GM18951 (cell line): ENCODE measurements at regions not wholly inside any gene's neighbourhood (a gene's known extent, or its start where the extent isn't known, plus 50 kb on each side); places are given as distances from the start of the nearest gene placed in this dataset.

Experiments used
- POLR2A ChIP-seq: IDR thresholded peaks from 4 replicates; pipeline ENCODE4 v1.6.1; 2011; ENCODE audit warnings: mild to moderate bottlenecking; ENCODE audit not compliant: insufficient read length, insufficient read depth; ENCODE audit errors: extremely low read depth
- in situ Hi-C: fragments of 300-500 bp; cut with MboI; formaldehyde crosslinking; loops from one replicate; pipeline ENCODE4 v1.12.0; 2022; ENCODE audit warnings: low sequenced_read_pairs, mixed read lengths, inconsistent platforms; ENCODE audit not compliant: unreplicated experiment

- in situ Hi-C loops: no loop called here
Observed at GRCh38 chr13:40167327-40167726, 499.1 kb downstream of the FOXO1 start.

GRCh38 chr13:40168425-40169166, 497.8 kb downstream of the FOXO1 start:
- TF ChIP-seq POLR2A: no peak
- in situ Hi-C loops: no loop called here

More at GRCh38 chr13:40167327-40167726, 499.1 kb downstream of the FOXO1 start:
- TF ChIP-seq POLR2A: no peak

- in situ Hi-C loops: no loop called here
- TF ChIP-seq POLR2A: no peak
Observed at GRCh38 chr13:40169476-40169875, 497.0 kb downstream of the FOXO1 start.

- in situ Hi-C loops: no loop called here
- no peak for TF ChIP-seq POLR2A
Observed at GRCh38 chr13:40170091-40170490, 496.4 kb downstream of the FOXO1 start.

- in situ Hi-C loops: no loop called here
- no peak for TF ChIP-seq POLR2A
Observed at GRCh38 chr13:40170982-40171381, 495.5 kb downstream of the FOXO1 start.

GRCh38 chr13:40171566-40171965, 494.9 kb downstream of the FOXO1 start:
- TF ChIP-seq POLR2A: no peak
- in situ Hi-C loops: no loop called here

GRCh38 chr13:40172149-40172591, 494.3 kb downstream of the FOXO1 start:
- TF ChIP-seq POLR2A: no peak
- in situ Hi-C loops: no loop called here

- in situ Hi-C loops: no loop called here
- TF ChIP-seq POLR2A: no peak
Observed at GRCh38 chr13:40172878-40173277, 493.6 kb downstream of the FOXO1 start.

- TF ChIP-seq POLR2A: no peak
- in situ Hi-C loops: no loop called here
Observed at GRCh38 chr13:40175639-40176038, 490.8 kb downstream of the FOXO1 start.

- TF ChIP-seq POLR2A: no peak
- in situ Hi-C loops: no loop called here
Observed at GRCh38 chr13:40176242-40176641, 490.2 kb downstream of the FOXO1 start.

GRCh38 chr13:40178130-40178529, 488.3 kb downstream of the FOXO1 start:
- no peak for TF ChIP-seq POLR2A
- in situ Hi-C loops: no loop called here

- TF ChIP-seq POLR2A: no peak
- in situ Hi-C loops: no loop called here
Observed at GRCh38 chr13:40179445-40180281, 486.8 kb downstream of the FOXO1 start.

- TF ChIP-seq POLR2A: no peak
- in situ Hi-C loops: no loop called here
Observed at GRCh38 chr13:40180776-40181175, 485.7 kb downstream of the FOXO1 start.

GRCh38 chr13:40181203-40181845, 485.1 kb downstream of the FOXO1 start:
- no peak for TF ChIP-seq POLR2A
- in situ Hi-C loops: no loop called here

GRCh38 chr13:40182591-40182990, 483.9 kb downstream of the FOXO1 start:
- in situ Hi-C loops: no loop called here
- no peak for TF ChIP-seq POLR2A
